ENCODE measurements at regions not wholly inside any gene's neighbourhood (a gene's known extent, or its start where the extent isn't known, plus 50 kb on each side); places are given as distances from the start of the nearest gene placed in this dataset.

DNA sequence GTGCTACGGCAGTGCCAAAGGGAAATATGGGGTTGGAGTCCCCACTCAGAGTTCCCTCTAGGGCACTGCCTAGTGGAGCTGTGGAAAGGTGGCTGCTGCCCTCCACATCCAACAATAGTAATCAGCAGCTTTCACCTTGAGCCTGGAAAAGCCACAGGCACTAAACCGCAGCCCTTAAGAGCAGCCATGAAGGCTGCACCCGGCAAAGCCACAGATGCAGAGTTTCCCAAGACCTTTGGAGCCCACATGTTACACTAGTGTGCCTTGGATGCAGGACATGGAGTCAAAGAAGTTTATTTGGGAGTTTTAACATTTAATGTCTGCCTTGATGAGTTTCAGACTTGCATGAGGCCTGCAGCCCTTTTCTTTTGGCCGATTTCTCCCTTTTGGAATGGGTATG, 91.4 kb upstream of the HSF2 start:
- no peak for DNase-seq

DNA sequence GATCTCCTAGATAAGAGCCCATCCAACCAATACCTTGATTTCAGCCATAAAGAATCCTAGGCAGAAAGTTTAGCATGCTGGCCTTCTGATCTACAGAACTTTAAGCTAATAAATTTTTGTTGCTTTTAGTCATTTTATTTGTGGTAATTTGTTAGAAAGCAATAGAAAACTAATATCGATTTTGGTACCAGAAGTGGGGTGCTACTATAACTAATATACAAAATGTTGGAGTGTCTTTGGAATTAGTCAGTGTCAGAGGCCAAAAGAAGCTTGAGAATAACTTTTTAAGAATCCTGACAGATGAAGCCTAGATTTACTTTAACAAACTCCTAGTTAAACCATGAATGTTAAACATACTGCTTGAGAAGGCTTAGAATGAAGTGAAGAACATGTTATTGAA, 83.6 kb upstream of the HSF2 start:
- DNase-seq, result no peak

DNA sequence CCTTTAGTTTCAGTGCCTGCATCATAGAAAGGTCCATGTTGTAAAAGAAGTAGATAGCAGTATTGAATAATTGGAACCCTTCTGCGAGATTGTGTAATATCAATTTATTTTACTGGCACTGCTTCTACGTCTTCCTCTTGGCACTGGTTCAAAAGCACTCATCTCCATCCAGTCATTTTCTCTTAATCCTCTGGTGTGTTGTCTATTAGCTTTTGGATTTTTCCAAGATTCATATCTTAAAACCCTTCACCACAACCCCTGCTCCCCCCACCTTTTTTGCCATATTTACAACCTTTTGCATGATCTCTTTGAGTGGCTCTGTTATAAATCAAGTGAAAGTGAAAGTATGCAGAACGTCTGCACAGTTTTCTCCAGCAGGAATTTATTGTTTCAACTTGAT, 76.6 kb upstream of the HSF2 start:
- no peak for DNase-seq

DNA sequence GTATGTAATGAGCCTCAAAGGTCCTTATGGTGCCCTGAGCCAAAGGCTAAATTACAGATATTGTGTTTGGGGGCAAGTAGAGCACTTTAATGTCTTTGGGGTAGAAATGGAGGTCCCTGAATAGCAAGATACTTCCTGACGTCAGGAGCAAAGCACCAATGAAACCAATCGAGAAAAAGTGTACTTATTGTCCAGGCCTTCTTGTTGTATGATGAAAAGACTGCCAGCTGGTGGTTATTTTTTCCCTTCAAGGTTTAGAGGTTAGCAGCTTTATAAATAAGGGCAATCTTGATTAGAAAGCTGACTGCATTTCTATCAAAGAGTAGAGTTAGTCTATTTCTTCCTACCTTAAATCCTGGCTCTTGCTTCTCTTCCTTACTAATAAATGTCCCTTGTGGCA, 76.1 kb upstream of the HSF2 start:
- no peak for DNase-seq

DNA sequence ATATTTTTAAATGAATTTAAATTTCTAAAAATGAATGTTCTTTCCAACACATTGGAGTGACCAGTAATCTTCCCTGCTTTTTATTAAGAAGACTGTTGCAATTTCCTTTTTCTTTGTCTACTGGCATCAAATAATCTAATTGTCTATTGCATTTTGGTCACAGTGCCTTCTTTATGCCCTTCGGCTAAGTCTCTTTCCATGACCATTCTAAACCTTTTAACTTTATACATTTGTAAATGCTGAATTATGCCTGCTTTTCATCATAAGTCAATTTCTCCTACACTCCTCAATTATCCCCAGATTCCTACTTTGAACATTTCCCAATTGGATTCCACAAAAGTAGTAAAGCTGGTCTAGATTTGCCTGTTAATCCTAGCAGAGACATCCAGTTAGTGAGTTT, 69.1 kb upstream of the HSF2 start:
- no peak for DNase-seq

DNA sequence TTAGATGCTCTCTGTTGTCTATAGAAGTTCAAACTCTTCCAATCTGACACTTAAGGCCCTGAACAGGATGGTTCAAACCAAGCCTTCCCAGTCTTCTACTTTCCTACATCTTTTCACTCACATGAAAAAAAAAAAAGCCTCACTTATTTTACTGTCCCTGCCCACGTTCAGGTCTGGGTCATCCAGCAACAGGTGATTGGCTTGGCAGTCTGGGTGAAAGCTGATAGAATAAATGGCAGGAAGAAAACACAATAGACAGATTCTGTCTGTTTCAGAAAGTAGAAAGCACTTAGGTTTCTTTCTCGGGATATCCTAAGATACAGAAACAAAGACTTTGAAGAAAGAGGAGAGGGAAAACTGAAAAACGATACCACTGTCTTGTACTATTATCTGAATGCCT, 61.8 kb upstream of the HSF2 start:
- DNase-seq, result no peak

DNA sequence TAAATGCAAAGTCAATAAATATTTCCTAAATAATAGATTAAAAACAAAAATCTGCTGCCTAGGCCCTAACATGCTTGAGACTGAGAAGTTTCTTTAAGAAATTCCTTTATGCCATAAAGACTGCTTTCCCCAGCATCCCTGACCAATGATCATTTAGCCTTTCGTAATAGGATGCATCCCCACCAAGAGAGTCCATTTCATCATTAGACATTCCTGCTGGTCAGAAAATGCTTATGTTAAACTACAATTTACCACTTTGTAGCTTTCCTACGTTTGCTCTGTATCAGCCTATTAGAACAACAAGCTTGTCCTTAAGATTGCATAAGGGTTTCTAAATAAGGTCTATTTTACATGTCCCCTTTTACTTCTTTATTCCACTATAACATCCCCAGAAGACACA, 59.8 kb upstream of the HSF2 start:
- no peak for DNase-seq

DNA sequence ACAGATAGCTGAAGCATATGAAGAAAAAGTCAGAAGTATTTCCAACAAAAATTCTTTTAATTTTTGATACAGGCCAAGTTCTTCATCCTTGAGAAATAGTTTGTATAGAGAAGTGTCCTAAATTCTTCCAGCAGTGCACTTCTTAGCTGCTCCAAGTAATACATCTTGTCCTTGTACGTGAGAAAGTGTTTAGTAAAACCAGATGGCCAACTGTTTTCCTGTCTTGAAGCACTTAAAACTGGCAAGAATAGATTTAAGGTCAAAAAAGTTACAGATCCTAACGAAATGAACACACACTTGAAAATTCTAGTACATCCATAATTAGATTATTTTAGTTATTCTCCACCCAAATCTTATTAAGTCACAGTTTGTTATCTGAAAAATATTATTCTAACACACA, 52.2 kb upstream of the HSF2 start:
- no peak for DNase-seq

DNA sequence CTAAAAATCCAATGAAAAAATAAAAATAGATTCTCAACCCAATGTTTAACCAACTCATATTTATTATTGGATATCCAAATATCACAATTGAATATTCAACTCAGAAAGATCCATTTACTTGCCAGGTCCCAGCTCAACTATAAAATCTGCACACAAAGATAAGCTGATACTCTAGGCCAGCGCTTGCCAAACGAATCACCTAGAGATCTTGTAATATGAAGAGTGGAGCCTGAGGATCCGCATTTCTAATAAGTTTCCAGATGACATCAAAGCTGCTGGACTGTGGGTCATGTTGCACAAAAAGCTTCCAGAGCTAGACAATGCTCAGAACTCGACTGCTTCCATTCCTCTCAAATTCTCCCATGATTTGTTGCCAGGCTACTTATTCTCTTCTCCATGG, 51.7 kb upstream of the HSF2 start:
- DNase-seq, result no peak
